Colonic mucosa (tissue), 4 donors: ENCODE measurements at regions not wholly inside any gene's neighbourhood (a gene's known extent, or its start where the extent isn't known, plus 50 kb on each side); places are given as distances from the start of the nearest gene placed in this dataset.

Source experiments
- DNase-seq: peaks from one replicate; pipeline ENCODE4 v3.0.0-alpha.2; 2020
- H3K27ac ChIP-seq: fragments of 200-600 bp; one replicate; pipeline ENCODE4 v1.8.0; 2021
- H3K27me3 ChIP-seq: fragments of 200-600 bp; one replicate; pipeline ENCODE4 v1.8.0; 2021
- H3K36me3 ChIP-seq: fragments of 200-600 bp; one replicate; pipeline ENCODE4 v1.8.0; 2021
- H3K4me1 ChIP-seq: fragments of 200-600 bp; one replicate; pipeline ENCODE4 v1.8.0; 2021; ENCODE audit warnings: mild to moderate bottlenecking
- H3K4me3 ChIP-seq: fragments of 200-600 bp; one replicate; pipeline ENCODE4 v1.8.0; 2021
- H3K9ac ChIP-seq, 2 donors: one replicate each; pipeline ENCODE4 v1.7.0; 2013; ENCODE audit warnings: control low read depth in 2 of 2, low read depth in 2 of 2, low read length in 2 of 2
- H3K9me3 ChIP-seq: fragments of 200-600 bp; one replicate; pipeline ENCODE4 v1.8.0; 2021
- CTCF ChIP-seq: fragments of 200-600 bp; IDR thresholded peaks from one replicate; pipeline ENCODE4 v1.8.0; 2022; ENCODE audit warnings: antibody characterized with exemption, mild to moderate bottlenecking
- intact Hi-C: fragments of 100-400 bp; cut with DNase I; formaldehyde crosslinking; loops from one replicate; pipeline ENCODE4 v1.14.1; 2022
- donor health status: healthy.
- donor health status: DM: no; HTN: no; CAD: no.
- donor health status: DM: no; HTN: no; CAD: no.

GRCh38 chr2:194087089-194087958 lies 1569.7 kb upstream of the SLC39A10 start:
- H3K27me3 ChIP-seq = no peaks in the 10 kb centered on the region
- no peak for DNase-seq

GRCh38 chr2:194086129-194086528 lies 1570.9 kb upstream of the SLC39A10 start:
- H3K9me3 ChIP-seq = no peaks in the 10 kb centered on the region
- no peaks in the 10 kb centered on the region for H3K4me1 ChIP-seq
- H3K36me3 ChIP-seq = no peaks in the 10 kb centered on the region
- no peak for TF ChIP-seq CTCF
- H3K9ac ChIP-seq = no peak overlapping the region
- H3K27ac ChIP-seq = no peak overlapping the region
- no peak overlapping the region for H3K4me3 ChIP-seq
- H3K27me3 ChIP-seq = no peaks in the 10 kb centered on the region
- DNase-seq = no peak
- intact Hi-C loops = no loop called here

More at GRCh38 chr2:194087089-194087958, 1569.7 kb upstream of the SLC39A10 start:
- H3K4me1 ChIP-seq = no peaks in the 10 kb centered on the region
- H3K9ac ChIP-seq = no peak overlapping the region
- no peak overlapping the region for H3K4me3 ChIP-seq
- no peak for TF ChIP-seq CTCF
- no peaks in the 10 kb centered on the region for H3K36me3 ChIP-seq
- no peaks in the 10 kb centered on the region for H3K9me3 ChIP-seq
- intact Hi-C loops = no loop called here
- H3K27ac ChIP-seq = no peak overlapping the region

DNA sequence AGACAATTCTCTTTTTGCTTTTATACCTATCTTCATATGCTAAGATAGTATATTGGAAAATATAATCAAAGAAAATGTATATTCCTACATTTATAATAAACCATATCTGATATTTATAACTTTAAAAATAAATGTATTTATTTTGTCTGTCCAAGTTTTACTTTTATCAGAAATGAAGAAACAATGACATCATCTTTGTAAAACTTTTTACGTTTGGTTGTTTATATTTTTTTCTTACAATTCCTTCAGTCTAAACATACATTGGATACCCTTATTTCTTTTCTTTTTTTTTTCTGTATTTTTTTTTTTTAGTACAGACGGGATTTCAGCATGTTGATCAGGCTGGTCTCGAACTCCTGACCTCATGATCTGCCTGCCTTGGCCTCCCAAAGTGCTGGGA lies 1577.0 kb upstream of the SLC39A10 start:
- H3K9ac ChIP-seq = no peak overlapping the region
- H3K4me1 ChIP-seq = no peaks in the 10 kb centered on the region
- no peak overlapping the region for H3K27ac ChIP-seq
- no peaks in the 10 kb centered on the region for H3K27me3 ChIP-seq
- H3K36me3 ChIP-seq = no peaks in the 10 kb centered on the region
- DNase-seq = no peak
- intact Hi-C loops = no loop called here
- no peak for TF ChIP-seq CTCF
- no peaks in the 10 kb centered on the region for H3K9me3 ChIP-seq
- H3K4me3 ChIP-seq = no peak overlapping the region

- Histone ChIP-seq H3K27me3 (no peaks in the 10 kb centered on the region), H3K27ac (no peak overlapping the region), H3K9ac (no peak overlapping the region), H3K4me1 (no peaks in the 10 kb centered on the region), H3K4me3 (no peak overlapping the region), H3K9me3 (no peaks in the 10 kb centered on the region), H3K36me3 (no peaks in the 10 kb centered on the region)
- DNase-seq = no peak
- intact Hi-C loops = no loop called here
- TF ChIP-seq CTCF = no peak
Measured at GRCh38 chr2:194077366-194077765, 1579.7 kb upstream of the SLC39A10 start.

DNA sequence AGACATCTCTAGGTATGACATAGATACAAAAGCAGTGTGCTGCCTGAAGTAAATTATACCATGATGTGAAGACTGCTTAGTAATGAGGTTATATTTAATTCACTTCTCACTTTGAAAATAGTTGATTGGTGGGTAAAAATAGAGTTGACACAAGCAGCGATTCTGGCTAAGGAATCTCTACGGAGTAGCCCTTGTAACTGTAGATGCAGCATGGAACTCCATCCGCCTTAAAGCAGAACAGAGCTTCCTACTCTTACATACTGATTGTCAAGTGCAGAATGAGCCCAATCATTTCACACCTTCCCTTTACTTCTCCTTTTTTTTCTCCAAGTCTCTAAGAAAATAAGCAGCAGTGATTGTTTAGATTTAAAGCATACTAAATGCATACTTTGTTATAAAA lies 1594.6 kb upstream of the SLC39A10 start:
- no peaks in the 10 kb centered on the region for H3K27me3 ChIP-seq
- no peaks in the 10 kb centered on the region for H3K36me3 ChIP-seq
- intact Hi-C loops = no loop called here
- no peaks in the 10 kb centered on the region for H3K9me3 ChIP-seq
- H3K4me3 ChIP-seq = no peak overlapping the region
- no peaks in the 10 kb centered on the region for H3K4me1 ChIP-seq
- no peak for DNase-seq
- H3K27ac ChIP-seq = no peak overlapping the region
- no peak overlapping the region for H3K9ac ChIP-seq
- TF ChIP-seq CTCF = no peak
